Osteocyte (in vitro differentiated cells): ENCODE measurements at regions not wholly inside any gene's neighbourhood (a gene's known extent, or its start where the extent isn't known, plus 50 kb on each side); places are given as distances from the start of the nearest gene placed in this dataset.

Experiments used
- DNase-seq: peaks from one replicate; pipeline ENCODE4 v3.0.0; 2021; ENCODE audit warnings: mixed read lengths; ENCODE audit not compliant: unreplicated experiment; ENCODE audit errors: extremely low spot score
- H3K27ac Mint-ChIP-seq: one replicate; pipeline ENCODE4 v1.8.0; 2021; ENCODE audit warnings: mild to moderate bottlenecking, mixed read lengths; ENCODE audit not compliant: unreplicated experiment
- H3K27me3 Mint-ChIP-seq: one replicate; pipeline ENCODE4 v1.8.0; 2021; ENCODE audit warnings: mixed read lengths; ENCODE audit not compliant: unreplicated experiment
- H3K36me3 Mint-ChIP-seq: one replicate; pipeline ENCODE4 v1.8.0; 2021; ENCODE audit warnings: mixed read lengths; ENCODE audit not compliant: unreplicated experiment
- H3K4me1 Mint-ChIP-seq: one replicate; pipeline ENCODE4 v1.8.0; 2021; ENCODE audit warnings: mixed read lengths; ENCODE audit not compliant: unreplicated experiment
- H3K4me3 Mint-ChIP-seq: one replicate; pipeline ENCODE4 v1.8.0; 2021; ENCODE audit warnings: mild to moderate bottlenecking, moderate library complexity, mixed read lengths; ENCODE audit not compliant: unreplicated experiment
- H3K9me3 Mint-ChIP-seq: one replicate; pipeline ENCODE4 v1.8.0; 2021; ENCODE audit warnings: mixed read lengths; ENCODE audit not compliant: unreplicated experiment
- TF ChIP-seq, protein P1 (sequence below): fragments of 200-600 bp; sonication (generic); IDR thresholded peaks from 2 replicates; pipeline ENCODE4 v1.5.0; 2021; ENCODE audit warnings: antibody characterized with exemption, mild to moderate bottlenecking, moderate library complexity

DNA sequence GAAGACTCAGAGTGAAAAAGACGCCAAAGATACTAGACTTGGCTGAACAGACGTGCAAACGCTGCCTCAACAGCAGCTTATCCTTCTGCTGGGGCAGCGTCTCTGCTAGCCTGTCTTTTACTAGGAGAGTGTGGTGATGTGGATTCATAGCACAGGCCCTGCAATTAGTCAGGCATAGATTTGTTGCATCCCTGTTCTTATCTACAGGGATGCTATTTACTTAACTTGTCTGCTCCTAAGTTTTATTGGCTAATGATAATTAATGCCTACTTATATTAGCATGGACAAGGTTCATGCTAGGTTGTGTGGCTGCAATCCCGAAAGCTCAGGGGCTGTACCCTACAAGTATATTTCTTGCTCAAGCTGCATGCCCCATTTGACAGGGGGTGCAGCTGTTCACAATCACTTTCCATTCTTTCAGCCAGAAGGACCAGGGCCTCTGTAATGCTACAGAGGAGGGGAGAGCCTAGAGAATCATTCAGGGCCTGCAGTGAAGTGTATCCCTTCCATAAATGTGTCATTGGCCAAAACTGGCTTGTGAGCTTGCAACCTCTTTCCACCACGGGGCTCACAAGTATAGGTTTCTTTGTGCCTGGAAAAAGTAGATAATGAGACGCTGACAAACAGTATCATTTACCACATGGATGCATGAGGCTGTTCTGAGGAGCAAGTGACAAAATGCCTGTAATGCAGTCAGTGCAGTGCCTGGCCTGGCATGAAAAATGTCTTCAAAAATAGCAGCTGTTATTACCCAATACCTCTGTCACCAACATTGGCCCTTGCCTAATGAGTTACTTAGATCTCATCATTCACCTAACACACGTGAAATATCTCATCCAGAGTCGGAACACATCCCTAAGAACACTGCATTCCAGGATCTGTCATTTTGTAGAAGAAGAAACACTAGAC, 685.8 kb upstream of the API5 start:
- Mint-ChIP-seq H3K36me3 (no peaks in the 10 kb centered on the region), H3K27me3 (no peaks in the 10 kb centered on the region), H3K4me3 (no peak overlapping the region), H3K9me3 (peaks cover 11% of the 10 kb centered on the region), H3K4me1 (no peaks in the 10 kb centered on the region), H3K27ac (no peak overlapping the region)
- no peak for DNase-seq
- TF ChIP-seq, protein P1, sequence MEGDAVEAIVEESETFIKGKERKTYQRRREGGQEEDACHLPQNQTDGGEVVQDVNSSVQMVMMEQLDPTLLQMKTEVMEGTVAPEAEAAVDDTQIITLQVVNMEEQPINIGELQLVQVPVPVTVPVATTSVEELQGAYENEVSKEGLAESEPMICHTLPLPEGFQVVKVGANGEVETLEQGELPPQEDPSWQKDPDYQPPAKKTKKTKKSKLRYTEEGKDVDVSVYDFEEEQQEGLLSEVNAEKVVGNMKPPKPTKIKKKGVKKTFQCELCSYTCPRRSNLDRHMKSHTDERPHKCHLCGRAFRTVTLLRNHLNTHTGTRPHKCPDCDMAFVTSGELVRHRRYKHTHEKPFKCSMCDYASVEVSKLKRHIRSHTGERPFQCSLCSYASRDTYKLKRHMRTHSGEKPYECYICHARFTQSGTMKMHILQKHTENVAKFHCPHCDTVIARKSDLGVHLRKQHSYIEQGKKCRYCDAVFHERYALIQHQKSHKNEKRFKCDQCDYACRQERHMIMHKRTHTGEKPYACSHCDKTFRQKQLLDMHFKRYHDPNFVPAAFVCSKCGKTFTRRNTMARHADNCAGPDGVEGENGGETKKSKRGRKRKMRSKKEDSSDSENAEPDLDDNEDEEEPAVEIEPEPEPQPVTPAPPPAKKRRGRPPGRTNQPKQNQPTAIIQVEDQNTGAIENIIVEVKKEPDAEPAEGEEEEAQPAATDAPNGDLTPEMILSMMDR: no peak

- peaks cover 17% of the 10 kb centered on the region for H3K9me3 Mint-ChIP-seq
- no peak overlapping the region for H3K27ac Mint-ChIP-seq
- H3K4me3 Mint-ChIP-seq: no peak overlapping the region
- no peaks in the 10 kb centered on the region for H3K36me3 Mint-ChIP-seq
- H3K4me1 Mint-ChIP-seq: no peaks in the 10 kb centered on the region
- no peak for DNase-seq
- TF ChIP-seq, protein P1: no peak
- no peaks in the 10 kb centered on the region for H3K27me3 Mint-ChIP-seq
Measured at GRCh38 chr11:42631220-42631843, 680.5 kb upstream of the API5 start.

DNA sequence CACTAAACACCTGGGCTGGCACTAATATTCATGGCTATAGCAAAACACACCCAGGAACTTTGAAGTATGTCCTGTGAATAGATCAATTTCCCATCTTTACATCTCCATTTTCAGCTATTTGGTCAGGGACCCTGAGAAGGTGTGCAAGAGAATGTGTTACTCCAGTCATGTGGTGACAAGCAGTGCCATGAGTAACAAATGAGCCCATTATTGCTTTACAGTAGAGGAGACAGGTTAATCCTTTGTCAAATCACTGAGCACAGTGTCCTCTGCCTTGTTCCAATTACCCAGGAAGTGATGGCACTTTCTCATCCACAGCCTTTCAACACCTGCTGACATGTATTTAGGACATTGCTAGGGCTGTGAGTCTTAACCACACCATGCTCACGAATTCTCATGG, 664.8 kb upstream of the API5 start:
- Mint-ChIP-seq H3K4me3 (no peak overlapping the region), H3K27me3 (no peaks in the 10 kb centered on the region)
- TF ChIP-seq, protein P1: no peak

DNA sequence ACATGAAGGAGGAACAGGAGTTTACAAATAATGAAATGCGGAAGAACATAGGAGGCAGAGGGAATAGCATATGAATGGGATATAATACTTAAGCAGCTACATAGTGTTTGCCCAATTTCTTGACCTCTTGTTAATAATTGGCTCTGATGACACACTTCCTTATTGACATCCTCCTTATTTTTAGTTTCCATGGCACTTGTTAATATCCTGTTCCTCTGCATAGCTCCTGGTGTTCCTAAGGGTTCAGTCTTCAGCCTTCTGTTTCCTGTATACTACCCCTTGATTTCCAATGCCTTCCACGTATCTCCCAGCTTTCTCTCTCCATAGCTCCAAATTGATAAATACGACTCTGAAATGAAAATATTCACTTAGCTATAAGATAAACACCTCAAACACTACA, 663.8 kb upstream of the API5 start:
- H3K27me3 Mint-ChIP-seq: no peaks in the 10 kb centered on the region
- DNase-seq: no peak
- H3K4me1 Mint-ChIP-seq: no peaks in the 10 kb centered on the region
- peaks cover 14% of the 10 kb centered on the region for H3K9me3 Mint-ChIP-seq
- TF ChIP-seq, protein P1: no peak
- no peaks in the 10 kb centered on the region for H3K36me3 Mint-ChIP-seq
- H3K27ac Mint-ChIP-seq: no peak overlapping the region
- H3K4me3 Mint-ChIP-seq: no peak overlapping the region

More for the DNA sequence above, 664.8 kb upstream of the API5 start:
- Mint-ChIP-seq H3K27ac (no peak overlapping the region), H3K4me1 (no peaks in the 10 kb centered on the region), H3K9me3 (peaks cover 21% of the 10 kb centered on the region), H3K36me3 (no peaks in the 10 kb centered on the region)
- no peak for DNase-seq

GRCh38 chr11:42651621-42652020, 660.2 kb upstream of the API5 start:
- Mint-ChIP-seq H3K36me3 (no peaks in the 10 kb centered on the region), H3K9me3 (peaks cover 17% of the 10 kb centered on the region), H3K27ac (no peak overlapping the region), H3K4me1 (no peaks in the 10 kb centered on the region), H3K27me3 (no peaks in the 10 kb centered on the region), H3K4me3 (no peak overlapping the region)
- TF ChIP-seq, protein P1: no peak
- no peak for DNase-seq
